ENCODE measurements at regions not wholly inside any gene's neighbourhood (a gene's known extent, or its start where the extent isn't known, plus 50 kb on each side); places are given as distances from the start of the nearest gene placed in this dataset.
"Not testable (repeated sequence)": the region's sequence is repeated elsewhere in the genome, so short reads cannot be mapped to it uniquely, and the experiment has no call there.

- H3K9me3 ChIP-seq (replicated peaks; ENCODE audit: control insufficient read depth, insufficient read depth, low read length); H3K36me3 ChIP-seq (ENCODE audit: control insufficient read depth in 2 of 2, insufficient read depth in 2 of 2, low read length in 1 of 2); H3K9ac ChIP-seq (ENCODE audit: control insufficient read depth, insufficient read depth, low read length); H3K27me3 ChIP-seq (replicated peaks in 1 of 2; ENCODE audit: control insufficient read depth in 2 of 2, insufficient read depth in 2 of 2, low read length in 1 of 2); in situ Hi-C loops (cut with MboI); ATAC-seq; RAD21 ChIA-PET (ENCODE audit: unreplicated experiment); intact Hi-C loops (cut with micrococcal nuclease; ENCODE audit: unreplicated experiment); H2AFZ ChIP-seq (ENCODE audit: control insufficient read depth, low read depth, low read length); DNase-seq (ENCODE audit: low read depth, low spot score); POLR2A ChIA-PET; H3K4me1 ChIP-seq (ENCODE audit: control insufficient read depth, insufficient read depth, low read length); FAIRE-seq; H3K4me2 ChIP-seq (ENCODE audit: control insufficient read depth, insufficient read depth); CTCF ChIA-PET; H4K20me1 ChIP-seq (ENCODE audit: control insufficient read depth, insufficient read depth); BruUV-seq (replicated peaks); H3K79me2 ChIP-seq (ENCODE audit: control insufficient read depth, insufficient read depth, low read length); H3K27ac ChIP-seq (ENCODE audit: control insufficient read depth, insufficient read depth); SMC1A ChIA-PET (ENCODE audit: uncharacterized antibody, unreplicated experiment); H3K4me3 ChIP-seq: not testable (repeated sequence)
- no CpG with 5 or more reads among the region's 4 CpGs for WGBS (ENCODE audit: insufficient coverage, insufficient replicate concordance, low lambda C conversion rate, missing lambda C conversion rate)
Measured at GRCh38 chr7:143704813-143705212, 52.7 kb downstream of the CTAGE6 start.

- H3K9me3 ChIP-seq (replicated peaks; ENCODE audit: control insufficient read depth, insufficient read depth, low read length); H3K4me1 ChIP-seq (ENCODE audit: control insufficient read depth, insufficient read depth, low read length); H3K79me2 ChIP-seq (ENCODE audit: control insufficient read depth, insufficient read depth, low read length); intact Hi-C loops (cut with micrococcal nuclease; ENCODE audit: unreplicated experiment); H3K27me3 ChIP-seq (replicated peaks in 1 of 2; ENCODE audit: control insufficient read depth in 2 of 2, insufficient read depth in 2 of 2, low read length in 1 of 2); BruUV-seq (replicated peaks); H3K36me3 ChIP-seq (ENCODE audit: control insufficient read depth in 2 of 2, insufficient read depth in 2 of 2, low read length in 1 of 2); POLR2A ChIA-PET; RAD21 ChIA-PET (ENCODE audit: unreplicated experiment); H3K27ac ChIP-seq (ENCODE audit: control insufficient read depth, insufficient read depth); H4K20me1 ChIP-seq (ENCODE audit: control insufficient read depth, insufficient read depth); H3K9ac ChIP-seq (ENCODE audit: control insufficient read depth, insufficient read depth, low read length); SMC1A ChIA-PET (ENCODE audit: uncharacterized antibody, unreplicated experiment); DNase-seq (ENCODE audit: low read depth, low spot score); FAIRE-seq; CTCF ChIA-PET; in situ Hi-C loops (cut with MboI); H3K4me2 ChIP-seq (ENCODE audit: control insufficient read depth, insufficient read depth); H3K4me3 ChIP-seq; H2AFZ ChIP-seq (ENCODE audit: control insufficient read depth, low read depth, low read length): not testable (repeated sequence)
- ATAC-seq, result peak; percentile 100
- 0% methylated on average over 1 of the region's 23 CpGs for WGBS (ENCODE audit: insufficient coverage, insufficient replicate concordance, low lambda C conversion rate, missing lambda C conversion rate)
Measured at GRCh38 chr7:143700759-143701699, 56.5 kb downstream of the CTAGE6 start.
